HepG2 (cell line): ENCODE measurements at regions not wholly inside any gene's neighbourhood (a gene's known extent, or its start where the extent isn't known, plus 50 kb on each side); places are given as distances from the start of the nearest gene placed in this dataset.

Experiments used
- ATAC-seq: fragments of 200-7000 bp; cut with Tn5 transposase; 3 replicates; pipeline ENCODE4 v1.9.1; 2020; ENCODE audit warnings: mild to moderate bottlenecking, moderate library complexity
- BruUV-seq: library from RNA; stranded (reverse); fragments of 400-500 nt; replicated peaks from 2 replicates; lab custom pipeline; 2021; lab: Mats Ljungman, UMichigan
- CTCF ChIA-PET: fragments of 300-600 bp; formaldehyde crosslinking; extraction: SDS; loops from one replicate; lab custom pipeline; 2021; ENCODE audit warnings: low total read pairs, inconsistent platforms, low intra/inter-chr PET ratio; lab: Yijun Ruan, JAX
- POLR2A ChIA-PET: fragments of 350-600 bp; sonication (Branson Sonifier 250); formaldehyde crosslinking; loops from one replicate; lab custom pipeline; 2020; ENCODE audit warnings: antibody characterized with exemption, inconsistent platforms; lab: Yijun Ruan, JAX
- DNase-seq: peaks from one replicate; pipeline ENCODE4 v3.0.0-alpha.2; 2015; ENCODE audit warnings: low spot score
- FAIRE-seq: peaks from 3 replicates; lab custom pipeline; 2011; peaks lifted over from hg19 to GRCh38; lab: Jason Lieb, UNC
- H2AFZ ChIP-seq: one replicate; pipeline ENCODE4 v1.6.1; 2011; ENCODE audit warnings: low read length, inconsistent platforms
- H3K27ac ChIP-seq: fragments of 300-600 bp; 3 replicates; pipeline ENCODE4 v1.8.0; 2011; ENCODE audit warnings: mixed run types, mild to moderate bottlenecking, mixed read lengths, low read length, inconsistent platforms; ENCODE audit not compliant: insufficient read depth; ENCODE audit errors: extremely low read length
- H3K27me3 ChIP-seq, 2 experiments: fragments of 200-600 bp in 1 of 2; 2 replicates in 1 of 2; 3 replicates in 1 of 2; pipeline versions ENCODE4 v1.6.0 to v1.8.0; 2011; ENCODE audit warnings: low read length in 2 of 2, mild to moderate bottlenecking in 2 of 2, moderate library complexity in 2 of 2, inconsistent platforms in 1 of 2; ENCODE audit not compliant: insufficient read depth in 2 of 2, control insufficient read depth in 1 of 2
- H3K36me3 ChIP-seq, 2 experiments: fragments of 200-600 bp in 1 of 2; replicated peaks in 1 of 2; 2 replicates in 1 of 2; 3 replicates in 1 of 2; pipeline versions ENCODE4 v1.5.1 to v1.8.0; 2011; ENCODE audit warnings: low read length in 2 of 2, inconsistent platforms in 1 of 2; ENCODE audit not compliant: insufficient read depth in 2 of 2, control insufficient read depth in 1 of 2
- H3K4me1 ChIP-seq: 2 replicates; pipeline ENCODE4 v1.5.1; 2012; ENCODE audit warnings: low read length, inconsistent platforms; ENCODE audit not compliant: insufficient read depth
- H3K4me2 ChIP-seq: 2 replicates; pipeline ENCODE4 v1.6.0; 2011; ENCODE audit warnings: low read depth, low read length, inconsistent platforms
- H3K4me3 ChIP-seq, 3 experiments: fragments of 200-600 bp in 1 of 3; sonication (generic), shearing (Covaris generic) in 1 of 3; replicated peaks in 1 of 3; 2 replicates each; pipeline ENCODE4 v1.5.1; 2011 to 2016; ENCODE audit warnings: low read length in 3 of 3, inconsistent platforms in 2 of 3, low read depth in 2 of 3, mild to moderate bottlenecking in 2 of 3, control low read depth in 1 of 3, mixed read lengths in 1 of 3; ENCODE audit not compliant: insufficient read depth in 1 of 3
- H3K79me2 ChIP-seq: one replicate; pipeline ENCODE4 v1.6.1; 2011; ENCODE audit warnings: low read length, inconsistent platforms; ENCODE audit not compliant: insufficient read depth
- H3K9ac ChIP-seq: 2 replicates; pipeline ENCODE4 v1.6.0; 2011; ENCODE audit warnings: mild to moderate bottlenecking, low read depth, low read length, inconsistent platforms; ENCODE audit not compliant: insufficient read depth
- H3K9me3 ChIP-seq: 2 replicates; pipeline ENCODE4 v1.5.1; 2012; ENCODE audit warnings: mild to moderate bottlenecking, low read length
- H4K20me1 ChIP-seq: 2 replicates; pipeline ENCODE4 v1.6.0; 2011; ENCODE audit warnings: inconsistent platforms, mild to moderate bottlenecking, low read length, moderate library complexity; ENCODE audit not compliant: insufficient read depth
- KLF11 ChIP-seq: IDR thresholded peaks from 2 replicates; pipeline ENCODE4 v1.6.1; 2016; ENCODE audit warnings: missing compliant biosample characterization
- LBX2 ChIP-seq: sonication (generic); formaldehyde crosslinking; IDR thresholded peaks from 2 replicates; pipeline ENCODE4 v1.5.0; 2020; ENCODE audit warnings: missing genetic modification reagents, mild to moderate bottlenecking, borderline replicate concordance
- MTA3 ChIP-seq: sonication (generic); formaldehyde crosslinking; IDR thresholded peaks from 2 replicates; pipeline ENCODE4 v1.4.0; 2020; ENCODE audit warnings: missing genetic modification reagents
- MYC ChIP-seq: sonication (generic); formaldehyde crosslinking; IDR thresholded peaks from 2 replicates; pipeline ENCODE4 v1.9.0; 2021; ENCODE audit warnings: missing genetic modification reagents, borderline replicate concordance
- TIGD3 ChIP-seq: sonication (generic); formaldehyde crosslinking; IDR thresholded peaks from 2 replicates; pipeline ENCODE4 v1.5.1; 2020; ENCODE audit warnings: mild to moderate bottlenecking, missing genetic modification reagents, borderline replicate concordance
- ZNF207 ChIP-seq: fragments of 450-650 bp; IDR thresholded peaks from 2 replicates; pipeline ENCODE4 v1.6.1; 2016; ENCODE audit warnings: antibody characterized with exemption, borderline replicate concordance
- ZNF326 ChIP-seq: sonication (generic); formaldehyde crosslinking; IDR thresholded peaks from 2 replicates; pipeline ENCODE4 v1.4.0; 2020; ENCODE audit warnings: missing genetic modification reagents, borderline replicate concordance
- ZNF530 ChIP-seq: sonication (generic); formaldehyde crosslinking; IDR thresholded peaks from 2 replicates; pipeline ENCODE4 v1.5.0; 2020; ENCODE audit warnings: low read depth, mild to moderate bottlenecking, missing genetic modification reagents
- ZNF543 ChIP-seq: sonication (generic); formaldehyde crosslinking; IDR thresholded peaks from 2 replicates; pipeline ENCODE4 v1.4.0; 2020; ENCODE audit warnings: mild to moderate bottlenecking, missing genetic modification reagents
- ZNF570 ChIP-seq: sonication (generic); formaldehyde crosslinking; IDR thresholded peaks from 2 replicates; pipeline ENCODE4 v1.4.0; 2020; ENCODE audit warnings: mild to moderate bottlenecking, missing genetic modification reagents, borderline replicate concordance
- ZNF670 ChIP-seq: sonication (generic); formaldehyde crosslinking; IDR thresholded peaks from 2 replicates; pipeline ENCODE4 v1.8.0; 2022; ENCODE audit warnings: mild to moderate bottlenecking, missing genetic modification reagents, borderline replicate concordance
- WGBS: methylation state at CpG from one replicate; pipeline ENCODE4 v1.1.6; 2017; ENCODE audit warnings: low lambda C conversion rate; 5-methylcytosine and 5-hydroxymethylcytosine counted together
- in situ Hi-C: cut with HindIII; loops from 2 replicates; pipeline ENCODE4 v1.10.0; 2017; ENCODE audit warnings: low pct_unique_long_range_greater_than_20kb; ENCODE audit not compliant: extremely low pct_ligation_motif_present
- intact Hi-C: fragments of 100-400 bp; cut with micrococcal nuclease; formaldehyde crosslinking; loops from one replicate; pipeline ENCODE4 v1.10.0; 2022; ENCODE audit not compliant: unreplicated experiment
- TF ChIP-seq, protein P1 (sequence below): IDR thresholded peaks from 2 replicates; pipeline ENCODE4 v1.6.1; 2016; ENCODE audit warnings: missing compliant biosample characterization, missing genetic modification reagents, borderline replicate concordance

GRCh38 chr18:39347701-39348100 lies 1782.1 kb upstream of the CELF4 start:
- Histone ChIP-seq H3K27me3 (no peaks in the 10 kb centered on the region), H4K20me1 (no peaks in the 10 kb centered on the region), H3K27ac (no peak overlapping the region), H3K9me3 (no peaks in the 10 kb centered on the region), H3K9ac (no peak overlapping the region), H2AFZ (no peak overlapping the region), H3K4me2 (no peak overlapping the region), H3K79me2 (no peaks in the 10 kb centered on the region), H3K4me1 (peaks cover 42% of the 10 kb centered on the region), H3K36me3 (no peaks in the 10 kb centered on the region), H3K4me3 (no peak overlapping the region)
- in situ Hi-C loops = no loop called here
- TF ChIP-seq MYC (CRISPR knock-in tag) (no peak), MTA3 (CRISPR knock-in tag) (no peak), KLF11 (CRISPR knock-in tag) (no peak), ZNF530 (CRISPR knock-in tag) (no peak), LBX2 (CRISPR knock-in tag) (no peak), ZNF543 (CRISPR knock-in tag) (no peak), ZNF207 (no peak), ZNF670 (CRISPR knock-in tag) (no peak), TIGD3 (no peak), ZNF570 (CRISPR knock-in tag) (no peak), ZNF326 (CRISPR knock-in tag) (no peak)
- TF ChIP-seq, protein P1, sequence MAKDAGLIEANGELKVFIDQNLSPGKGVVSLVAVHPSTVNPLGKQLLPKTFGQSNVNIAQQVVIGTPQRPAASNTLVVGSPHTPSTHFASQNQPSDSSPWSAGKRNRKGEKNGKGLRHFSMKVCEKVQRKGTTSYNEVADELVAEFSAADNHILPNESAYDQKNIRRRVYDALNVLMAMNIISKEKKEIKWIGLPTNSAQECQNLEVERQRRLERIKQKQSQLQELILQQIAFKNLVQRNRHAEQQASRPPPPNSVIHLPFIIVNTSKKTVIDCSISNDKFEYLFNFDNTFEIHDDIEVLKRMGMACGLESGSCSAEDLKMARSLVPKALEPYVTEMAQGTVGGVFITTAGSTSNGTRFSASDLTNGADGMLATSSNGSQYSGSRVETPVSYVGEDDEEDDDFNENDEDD = no peak
- ATAC-seq (no peak), FAIRE-seq (no peak), DNase-seq (no peak)
- BruUV-seq = no TSS peak
- 90% methylated on average over 2 of the region's 5 CpGs for WGBS
- intact Hi-C loops = no loop called here
- ChIA-PET POLR2A (no interaction called here), CTCF (no interaction called here)
